K562 (cell line): ENCODE measurements at regions not wholly inside any gene's neighbourhood (a gene's known extent, or its start where the extent isn't known, plus 50 kb on each side); places are given as distances from the start of the nearest gene placed in this dataset.

ENCODE experiments used
- ATAC-seq: fragments of 200-7000 bp; cut with Tn5 transposase; 3 replicates; pipeline ENCODE4 v1.9.1; 2020; ENCODE audit warnings: moderate library complexity
- BruUV-seq: library from RNA; stranded (reverse); fragments of 400-500 nt; replicated peaks from 2 replicates; lab custom pipeline; 2021; lab: Mats Ljungman, UMichigan
- CTCF ChIA-PET: fragments of 300-600 bp; formaldehyde crosslinking; extraction: SDS; loops from one replicate; lab custom pipeline; 2021; ENCODE audit warnings: low intra/inter-chr PET ratio; lab: Yijun Ruan, JAX
- POLR2A ChIA-PET: fragments of 300-600, 350-650 bp; sonication (Branson Sonifier 250); formaldehyde crosslinking; extraction: SDS; loops from one replicate; lab custom pipeline; 2021; ENCODE audit warnings: antibody characterized with exemption, inconsistent platforms; lab: Yijun Ruan, JAX
- DNase-seq, 4 experiments: peaks; one replicate each; pipeline versions ENCODE4 v3.0.0 to v3.0.0-alpha.2; 2011 to 2018; ENCODE audit warnings: low spot score in 3 of 4, mixed read lengths in 3 of 4; ENCODE audit errors: extremely low read depth in 1 of 4
- FAIRE-seq: peaks from 2 replicates; lab custom pipeline; 2011; peaks lifted over from hg19 to GRCh38; lab: Jason Lieb, UNC
- H2AFZ ChIP-seq: 2 replicates; pipeline ENCODE4 v1.6.0; 2011; ENCODE audit warnings: low read depth, low read length, control low read depth, inconsistent platforms
- H3K27ac ChIP-seq: fragments of 200-600 bp; 3 replicates; pipeline ENCODE4 v1.8.0; 2011; ENCODE audit warnings: low read depth, mild to moderate bottlenecking, control low read depth, inconsistent platforms, low read length, moderate library complexity, mixed read lengths; ENCODE audit errors: extremely low read depth
- H3K27me3 ChIP-seq, 2 experiments: fragments of 300-600 bp in 1 of 2; 2 replicates in 1 of 2; 3 replicates in 1 of 2; pipeline versions ENCODE4 v1.6.0 to v1.8.0; 2011; ENCODE audit warnings: inconsistent platforms in 2 of 2, low read length in 2 of 2, mild to moderate bottlenecking in 1 of 2, mixed read lengths in 1 of 2, moderate library complexity in 1 of 2; ENCODE audit not compliant: control insufficient read depth in 2 of 2, insufficient read depth in 2 of 2
- H3K36me3 ChIP-seq: fragments of 300-600 bp; 3 replicates; pipeline ENCODE4 v1.8.0; 2011; ENCODE audit warnings: mild to moderate bottlenecking, low read length, inconsistent platforms; ENCODE audit not compliant: control insufficient read depth, insufficient read depth
- H3K4me1 ChIP-seq, 2 experiments: fragments of 200-600 bp in 1 of 2; replicated peaks in 1 of 2; 2 replicates in 1 of 2; 3 replicates in 1 of 2; pipeline versions ENCODE4 v1.5.1 to v1.8.0; 2011; ENCODE audit warnings: inconsistent platforms in 2 of 2, low read length in 2 of 2, mild to moderate bottlenecking in 1 of 2, mixed read lengths in 1 of 2, moderate library complexity in 1 of 2; ENCODE audit not compliant: control insufficient read depth in 2 of 2, insufficient read depth in 2 of 2
- H3K4me2 ChIP-seq: 2 replicates; pipeline ENCODE4 v1.6.1; 2011; ENCODE audit warnings: low read length, control low read depth, inconsistent platforms, mixed read lengths; ENCODE audit not compliant: insufficient read depth
- H3K4me3 ChIP-seq: fragments of 200-600 bp; sonication (generic), shearing (Covaris generic); 2 replicates; pipeline ENCODE4 v1.5.1; 2016; ENCODE audit warnings: control low read depth, inconsistent platforms
- H3K79me2 ChIP-seq: fragments of 200-600 bp; 3 replicates; pipeline ENCODE4 v1.8.0; 2011; ENCODE audit warnings: low read length, inconsistent platforms; ENCODE audit not compliant: control insufficient read depth, insufficient read depth
- H3K9ac ChIP-seq, 2 experiments: 2 replicates each; pipeline versions ENCODE4 v1.6.0 to v1.6.1; 2011; ENCODE audit warnings: low read depth in 2 of 2, low read length in 2 of 2, control low read depth in 1 of 2, inconsistent platforms in 1 of 2, mild to moderate bottlenecking in 1 of 2, mixed read lengths in 1 of 2; ENCODE audit not compliant: insufficient read depth in 1 of 2
- H3K9me1 ChIP-seq: one replicate; pipeline ENCODE4 v1.6.0; 2011; ENCODE audit warnings: inconsistent platforms, mild to moderate bottlenecking, low read length, moderate library complexity; ENCODE audit not compliant: control insufficient read depth, insufficient read depth
- H3K9me3 ChIP-seq: replicated peaks from 2 replicates; pipeline ENCODE4 v1.5.1; 2011; ENCODE audit warnings: low read depth, low read length, inconsistent platforms; ENCODE audit not compliant: control insufficient read depth, insufficient read depth
- H4K20me1 ChIP-seq: replicated peaks from 2 replicates; pipeline ENCODE4 v1.6.1; 2011; ENCODE audit warnings: low read length, inconsistent platforms, mixed read lengths; ENCODE audit not compliant: control insufficient read depth, insufficient read depth
- ETS1 ChIP-seq: conservative IDR thresholded peaks from 2 replicates; pipeline ENCODE4 v1.6.1; 2011; ENCODE audit warnings: low read depth, mild to moderate bottlenecking, low read length; ENCODE audit not compliant: control insufficient read depth
- HINFP ChIP-seq: fragments of 450-650 bp; conservative IDR thresholded peaks from 2 replicates; pipeline ENCODE4 v1.6.1; 2016; ENCODE audit warnings: missing genetic modification characterization, low read depth, mild to moderate bottlenecking, control low read depth, missing compliant biosample characterization
- MTA2 ChIP-seq: fragments of 450-650 bp; IDR thresholded peaks from 2 replicates; pipeline ENCODE4 v1.6.1; 2016; ENCODE audit warnings: low read depth
- PBX2 ChIP-seq, 2 experiments: IDR thresholded peaks in 1 of 2; conservative IDR thresholded peaks in 1 of 2; 2 replicates each; pipeline ENCODE4 v1.6.1; 2016; ENCODE audit warnings: low read depth in 2 of 2, mild to moderate bottlenecking in 1 of 2, missing compliant biosample characterization in 1 of 2, missing genetic modification characterization in 1 of 2, moderate library complexity in 1 of 2
- SAFB ChIP-seq: fragments of 200-400 bp; formaldehyde crosslinking; IDR thresholded peaks from 2 replicates; pipeline ENCODE4 v1.6.1; 2017; ENCODE audit warnings: low read depth, low read length, borderline replicate concordance
- ZNF24 ChIP-seq: fragments of 450-650 bp; IDR thresholded peaks from 2 replicates; pipeline ENCODE4 v1.6.1; 2016
- WGBS: fragments of 100-300 bp; shearing (Covaris generic); methylation state at CpG from one replicate; pipeline ENCODE4 v1.1.6; 2016; ENCODE audit warnings: low coverage, mixed read lengths; ENCODE audit not compliant: insufficient coverage; ENCODE audit errors: missing lambda C conversion rate; 5-methylcytosine and 5-hydroxymethylcytosine counted together
- in situ Hi-C: fragments of 300-500 bp; cut with MboI; formaldehyde crosslinking; loops from 4 replicates; pipeline ENCODE4 v1.15.0; 2018; ENCODE audit warnings: inconsistent platforms, mixed read lengths
- intact Hi-C: fragments of 100-400 bp; cut with micrococcal nuclease; formaldehyde crosslinking; loops from 2 replicates; pipeline ENCODE4 v1.14.2; 2022

DNA sequence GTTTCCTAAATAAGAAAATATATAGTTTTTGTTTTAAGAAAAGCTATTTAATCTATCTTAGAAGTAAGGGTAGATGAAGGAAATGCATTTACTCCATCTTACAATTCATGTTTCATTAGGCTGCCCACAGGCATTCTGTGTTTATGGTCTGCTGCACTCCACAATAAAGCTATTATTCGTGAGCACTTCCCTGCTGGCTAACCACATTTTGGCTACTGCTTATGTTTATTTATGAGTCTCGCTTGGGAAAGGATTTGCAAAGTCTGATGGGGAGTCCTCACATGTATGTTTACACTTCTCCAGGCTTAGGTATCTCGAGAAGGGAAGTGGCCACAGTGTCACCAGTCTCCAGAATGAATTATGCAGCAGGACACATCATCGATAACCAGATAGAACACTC, 260.8 kb upstream of the VCX start:
- in situ Hi-C loops = no loop called here
- no peaks in the 10 kb centered on the region for H3K4me1 ChIP-seq
- no peaks in the 10 kb centered on the region for H3K79me2 ChIP-seq
- TF ChIP-seq ETS1 = no peak
- no peak for TF ChIP-seq ZNF24
- TF ChIP-seq MTA2 = no peak
- H3K36me3 ChIP-seq = no peaks in the 10 kb centered on the region
- BruUV-seq = no TSS peak
- 4% methylated on average over 4 of the region's 4 CpGs for WGBS
- no peaks in the 10 kb centered on the region for H3K27me3 ChIP-seq
- H4K20me1 ChIP-seq = no peaks in the 10 kb centered on the region
- H3K4me3 ChIP-seq = no peak overlapping the region
- FAIRE-seq (no peak), DNase-seq (no peak), ATAC-seq (no peak)
- CTCF ChIA-PET = no interaction called here
- no peak overlapping the region for H2AFZ ChIP-seq
- intact Hi-C loops = no loop called here
- POLR2A ChIA-PET = no interaction called here
- no peak overlapping the region for H3K9ac ChIP-seq
- no peak overlapping the region for H3K27ac ChIP-seq
- H3K9me3 ChIP-seq = no peaks in the 10 kb centered on the region
- no peak overlapping the region for H3K4me2 ChIP-seq
- H3K9me1 ChIP-seq = no peaks in the 10 kb centered on the region

GRCh38 chrX:7580127-7580526, 262.8 kb upstream of the VCX start:
- H3K4me1 ChIP-seq = no peaks in the 10 kb centered on the region
- intact Hi-C loops (no loop called here), in situ Hi-C loops (no loop called here)
- no TSS peak for BruUV-seq
- no peaks in the 10 kb centered on the region for H3K79me2 ChIP-seq
- ChIA-PET POLR2A (no interaction called here), CTCF (no interaction called here)
- no peaks in the 10 kb centered on the region for H3K36me3 ChIP-seq
- no peak overlapping the region for H3K4me3 ChIP-seq
- H3K4me2 ChIP-seq = no peak overlapping the region
- H4K20me1 ChIP-seq = no peaks in the 10 kb centered on the region
- no peak overlapping the region for H3K27ac ChIP-seq
- no peaks in the 10 kb centered on the region for H3K9me3 ChIP-seq
- no peaks in the 10 kb centered on the region for H3K9me1 ChIP-seq
- no peak overlapping the region for H2AFZ ChIP-seq
- H3K27me3 ChIP-seq = no peaks in the 10 kb centered on the region
- no peak for DNase-seq
- FAIRE-seq = no peak
- WGBS = no CpG with 5 or more reads among the region's 2 CpGs
- no peak overlapping the region for H3K9ac ChIP-seq
- ATAC-seq = no peak
- TF ChIP-seq SAFB (no peak), PBX2 (CRISPR knock-in tag; IDR thresholded peaks at IDR 0.05; ENCODE audit: low read depth) (no peak), PBX2 (tag; conservative IDR thresholded peaks at IDR 0.05; ENCODE audit: low read depth) (no peak), HINFP (no peak)
